H1 (cell line): ENCODE measurements at regions not wholly inside any gene's neighbourhood (a gene's known extent, or its start where the extent isn't known, plus 50 kb on each side); places are given as distances from the start of the nearest gene placed in this dataset.

Source experiments
- ASH2L ChIP-seq: fragments of 200-600, 300-600 bp; sonication (generic); IDR thresholded peaks from one replicate; pipeline ENCODE4 v1.7.1; 2017; ENCODE audit warnings: low read length
- BCL11A ChIP-seq, 2 experiments: IDR thresholded peaks; one replicate each; pipeline ENCODE4 v1.6.1; 2011; ENCODE audit warnings: low read depth in 2 of 2, low read length in 2 of 2, mild to moderate bottlenecking in 2 of 2
- CHD1 ChIP-seq: IDR thresholded peaks from 2 replicates; pipeline ENCODE4 v1.6.1; 2012; ENCODE audit warnings: low read depth, low read length, improper control_type of control experiment
- CHD7 ChIP-seq: fragments of 300-600 bp; sonication (generic); IDR thresholded peaks from 2 replicates; pipeline ENCODE4 v1.7.1; 2012; ENCODE audit warnings: low read length, moderate library complexity, mild to moderate bottlenecking, inconsistent platforms; ENCODE audit not compliant: insufficient replicate concordance
- EGR1 ChIP-seq: IDR thresholded peaks from 2 replicates; pipeline ENCODE4 v1.6.1; 2011; ENCODE audit warnings: low read depth, low read length, borderline replicate concordance
- EZH2 ChIP-seq: fragments of 200-600 bp; sonication (generic); IDR thresholded peaks from 2 replicates; pipeline ENCODE4 v1.7.1; 2012; ENCODE audit warnings: low read depth, mild to moderate bottlenecking, moderate library complexity, low read length, inconsistent platforms; ENCODE audit not compliant: severe bottlenecking
- KDM5A ChIP-seq: fragments of 200-600 bp; IDR thresholded peaks from 2 replicates; pipeline ENCODE4 v1.7.1; 2012; ENCODE audit warnings: mild to moderate bottlenecking, low read length, inconsistent platforms, mixed read lengths
- RFX5 ChIP-seq: IDR thresholded peaks from 2 replicates; pipeline ENCODE4 v1.6.1; 2011; ENCODE audit warnings: low read depth, low read length, improper control_type of control experiment, borderline replicate concordance
- SIN3A ChIP-seq, 2 experiments: IDR thresholded peaks in 1 of 2; conservative IDR thresholded peaks in 1 of 2; 2 replicates each; pipeline ENCODE4 v1.6.1; 2011 to 2012; ENCODE audit warnings: low read length in 2 of 2, improper control_type of control experiment in 1 of 2, low read depth in 1 of 2, mild to moderate bottlenecking in 1 of 2
- SIX5 ChIP-seq: IDR thresholded peaks from 2 replicates; pipeline ENCODE4 v1.6.1; 2011; ENCODE audit warnings: mild to moderate bottlenecking, low read depth, low read length
- SP1 ChIP-seq: IDR thresholded peaks from 2 replicates; pipeline ENCODE4 v1.6.1; 2011; ENCODE audit warnings: low read depth, low read length
- YY1 ChIP-seq: IDR thresholded peaks from 2 replicates; pipeline ENCODE4 v1.6.1; 2011; ENCODE audit warnings: low read depth, mild to moderate bottlenecking, low read length

- TF ChIP-seq CHD7 (no peak), EGR1 (no peak), SIX5 (no peak), SP1 (no peak), YY1 (no peak), KDM5A (no peak), RFX5 (no peak), BCL11A (IDR thresholded peaks at IDR 0.05; ENCODE audit: low read depth in 2 of 2, low read length in 2 of 2) (no peak), EZH2 (no peak), SIN3A (conservative IDR thresholded peaks at IDR 0.05 in 1 of 2, IDR thresholded peaks at IDR 0.05 in 1 of 2; ENCODE audit: low read depth in 1 of 2, low read length in 2 of 2) (no peak), CHD1 (no peak), ASH2L (no peak)
These were observed 73.3 kb upstream of the DPH5 start (continued) for GRCh38 chr1:101098907-101099306.
